ENCODE measurements at regions not wholly inside any gene's neighbourhood (a gene's known extent, or its start where the extent isn't known, plus 50 kb on each side); places are given as distances from the start of the nearest gene placed in this dataset.

GRCh38 chr18:42231284-42231683, 276.2 kb downstream of the PIK3C3 start:
- Histone ChIP-seq H3K27me3 (no peaks in the 10 kb centered on the region), H3K4me1 (no peaks in the 10 kb centered on the region), H3K36me3 (no peaks in the 10 kb centered on the region), H3K4me3 (no peak overlapping the region), H3K9me3 (no peaks in the 10 kb centered on the region), H3K27ac (no peak overlapping the region)
- in situ Hi-C loops (cut with MboI; ENCODE audit: low pct_ligation_motif_present in 1 of 4, low pct_unique_long_range_greater_than_20kb in 1 of 4, low sequenced_read_pairs in 3 of 4) = no loop called here
- no peak for TF ChIP-seq EP300 (IDR thresholded peaks at IDR 0.05; ENCODE audit: low read depth)
- no peak for DNase-seq
- intact Hi-C loops (cut with DNase I; ENCODE audit: low total_unique reads) = no loop called here

GRCh38 chr18:42231796-42232195, 276.8 kb downstream of the PIK3C3 start:
- Histone ChIP-seq H3K36me3 (no peaks in the 10 kb centered on the region), H3K9me3 (no peaks in the 10 kb centered on the region), H3K27ac (no peak overlapping the region), H3K27me3 (no peaks in the 10 kb centered on the region), H3K4me1 (no peaks in the 10 kb centered on the region), H3K4me3 (no peak overlapping the region)
- TF ChIP-seq EP300 (IDR thresholded peaks at IDR 0.05; ENCODE audit: low read depth) (no peak), POLR2AphosphoS5 (IDR thresholded peaks at IDR 0.05) (no peak), POLR2A (IDR thresholded peaks at IDR 0.05) (no peak), CTCF (IDR thresholded peaks at IDR 0.05) (no peak)
- 81 to 90% methylated on average over 1 to 2 of the region's 2 CpGs for WGBS, 2 donors (ENCODE audit: low coverage in 1 of 2)
- in situ Hi-C loops (cut with MboI; ENCODE audit: low pct_ligation_motif_present in 1 of 4, low pct_unique_long_range_greater_than_20kb in 1 of 4, low sequenced_read_pairs in 3 of 4) (no loop called here), intact Hi-C loops (cut with DNase I; ENCODE audit: low total_unique reads) (no loop called here)
- no peak for DNase-seq

GRCh38 chr18:42233908-42234307, 278.9 kb downstream of the PIK3C3 start:
- DNase-seq = no peak
- Histone ChIP-seq H3K9me3 (no peaks in the 10 kb centered on the region), H3K4me1 (no peaks in the 10 kb centered on the region), H3K27me3 (no peaks in the 10 kb centered on the region), H3K36me3 (no peaks in the 10 kb centered on the region), H3K27ac (no peak overlapping the region), H3K4me3 (no peak overlapping the region)
- intact Hi-C loops (cut with DNase I; ENCODE audit: low total_unique reads) (no loop called here), in situ Hi-C loops (cut with MboI; ENCODE audit: low pct_ligation_motif_present in 1 of 4, low pct_unique_long_range_greater_than_20kb in 1 of 4, low sequenced_read_pairs in 3 of 4) (no loop called here)
- TF ChIP-seq POLR2AphosphoS5 (IDR thresholded peaks at IDR 0.05) (no peak), POLR2A (IDR thresholded peaks at IDR 0.05) (no peak), EP300 (IDR thresholded peaks at IDR 0.05; ENCODE audit: low read depth) (no peak), CTCF (IDR thresholded peaks at IDR 0.05) (no peak)

GRCh38 chr18:42242758-42243157, 287.7 kb downstream of the PIK3C3 start:
- TF ChIP-seq EP300 (IDR thresholded peaks at IDR 0.05; ENCODE audit: low read depth) (no peak), POLR2A (IDR thresholded peaks at IDR 0.05) (no peak), CTCF (IDR thresholded peaks at IDR 0.05) (no peak)
- Histone ChIP-seq H3K27ac (no peak overlapping the region), H3K27me3 (no peaks in the 10 kb centered on the region), H3K4me3 (no peak overlapping the region), H3K4me1 (no peaks in the 10 kb centered on the region), H3K36me3 (no peaks in the 10 kb centered on the region), H3K9me3 (no peaks in the 10 kb centered on the region)
- in situ Hi-C loops (cut with MboI; ENCODE audit: low pct_ligation_motif_present in 1 of 4, low pct_unique_long_range_greater_than_20kb in 1 of 4, low sequenced_read_pairs in 3 of 4) = no loop called here
- no peak for DNase-seq
- WGBS, 2 donors (ENCODE audit: low coverage in 1 of 2) = 62 to 78% methylated on average over 5 of the region's 5 CpGs
- intact Hi-C loops (cut with DNase I; ENCODE audit: low total_unique reads) = no loop called here

- no peak overlapping the region for H3K27ac ChIP-seq
- intact Hi-C loops (cut with DNase I; ENCODE audit: low total_unique reads) (loop anchor here (2.0 kb wide), 1 partner anchor 50 kb away; no protein-coding TSS in a partner anchor), in situ Hi-C loops (cut with MboI; ENCODE audit: low pct_ligation_motif_present in 1 of 4, low pct_unique_long_range_greater_than_20kb in 1 of 4, low sequenced_read_pairs in 3 of 4) (no loop called here)
- DNase-seq = no peak
- H3K9me3 ChIP-seq = no peaks in the 10 kb centered on the region
- H3K27me3 ChIP-seq = no peaks in the 10 kb centered on the region
- H3K4me1 ChIP-seq = no peaks in the 10 kb centered on the region
- TF ChIP-seq POLR2A (IDR thresholded peaks at IDR 0.05) = no peak
- TF ChIP-seq EP300 (IDR thresholded peaks at IDR 0.05; ENCODE audit: low read depth) = no peak
- no peak for TF ChIP-seq CTCF (IDR thresholded peaks at IDR 0.05)
- TF ChIP-seq POLR2AphosphoS5 (IDR thresholded peaks at IDR 0.05) = no peak
- H3K4me3 ChIP-seq = no peak overlapping the region
- no peaks in the 10 kb centered on the region for H3K36me3 ChIP-seq
- 87% methylated on average over 4 of the region's 4 CpGs; no CpG with 5 or more reads in 1 of the 2 donors for WGBS, 2 donors (ENCODE audit: low coverage in 1 of 2)
Measured at GRCh38 chr18:42245137-42245536, 290.1 kb downstream of the PIK3C3 start.
